NCI-H345 treated with DMSO at 0.1 percent for 48 hours (cell line): ENCODE measurements at regions not wholly inside any gene's neighbourhood (a gene's known extent, or its start where the extent isn't known, plus 50 kb on each side); places are given as distances from the start of the nearest gene placed in this dataset.
A peak's percentile ranks its signal among the peaks of the same experiment; 100 is the strongest.
"Not testable (repeated sequence)": the region's sequence is repeated elsewhere in the genome, so short reads cannot be mapped to it uniquely, and the experiment has no call there.

Experiments used
- DNase-seq: peaks from one replicate; lab custom pipeline; 2025; ENCODE audit not compliant: unreplicated experiment; lab: John Stamatoyannopoulos, UW

- no peak for DNase-seq
These were observed 188.3 kb downstream of the MIB1 start for GRCh38 chr18:21928925-21929324.

DNA sequence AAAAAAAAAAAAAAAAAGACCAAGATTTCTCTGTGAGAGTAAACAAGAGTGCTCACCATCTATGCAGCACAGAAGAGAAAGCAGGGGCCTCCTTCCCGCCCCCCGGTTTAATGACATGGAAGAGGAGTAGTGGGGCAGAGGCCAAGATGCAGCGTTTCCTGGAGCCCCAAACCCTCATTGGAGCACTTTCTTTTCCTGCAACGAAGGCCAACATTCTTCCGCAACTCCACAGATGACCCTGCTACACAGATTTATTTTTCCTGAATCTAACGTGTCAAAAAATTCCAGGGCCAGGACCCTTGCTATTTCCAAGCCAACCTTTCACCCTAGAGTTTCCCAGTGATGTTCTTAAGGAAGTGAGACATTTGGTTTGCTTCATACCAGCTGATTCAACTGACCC lies 189.6 kb downstream of the MIB1 start:
- DNase-seq, result no peak

- no peak for DNase-seq
These were observed 193.6 kb downstream of the MIB1 start for GRCh38 chr18:21933931-21934765.

DNA sequence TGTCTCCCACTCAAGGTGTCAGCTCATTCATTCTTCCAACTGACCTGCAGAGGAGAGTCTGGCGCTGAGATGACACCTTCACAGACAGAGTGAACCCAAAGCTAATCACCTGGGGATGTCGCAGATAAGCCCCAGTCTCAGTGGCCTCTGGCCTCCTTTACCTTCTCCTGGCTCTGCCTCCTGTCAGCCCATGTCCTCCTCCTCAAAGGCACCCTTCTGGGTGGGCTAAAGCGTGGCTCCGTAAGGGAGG lies 194.1 kb downstream of the MIB1 start:
- no peak for DNase-seq

GRCh38 chr18:21943456-21943855 lies 202.9 kb downstream of the MIB1 start:
- DNase-seq, result no peak

DNA sequence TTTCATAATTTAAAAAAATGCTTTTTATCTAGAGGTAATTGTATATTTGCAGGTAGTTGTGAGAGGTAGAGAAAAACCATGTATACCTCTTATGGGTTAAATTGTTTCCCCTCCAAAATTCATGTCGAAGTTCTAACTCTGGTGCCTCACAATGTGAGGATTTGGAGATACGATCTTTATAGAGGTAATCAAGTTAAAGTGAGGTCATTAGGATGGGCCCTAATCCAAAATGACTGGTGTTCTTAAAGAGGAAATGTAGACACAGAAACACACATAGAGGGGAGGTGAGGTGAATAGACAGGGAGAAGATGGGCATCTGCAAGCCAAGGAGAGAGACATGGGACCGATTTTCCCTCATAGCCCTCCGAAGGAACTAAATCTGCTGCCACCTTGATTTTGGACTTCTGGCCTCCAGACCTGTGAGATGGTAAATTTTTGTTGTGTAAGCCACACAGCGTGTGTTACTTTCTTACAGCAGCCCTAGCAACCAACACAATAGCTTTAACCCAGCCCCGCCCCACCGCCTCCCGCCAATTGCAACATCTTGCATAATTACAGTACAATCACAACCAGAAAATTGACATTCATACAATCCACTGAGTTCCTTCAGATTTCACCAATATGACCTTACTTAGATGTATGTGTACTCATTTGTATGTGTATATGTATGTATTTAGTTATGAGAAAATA lies 208.9 kb downstream of the MIB1 start:
- no peak for DNase-seq

DNA sequence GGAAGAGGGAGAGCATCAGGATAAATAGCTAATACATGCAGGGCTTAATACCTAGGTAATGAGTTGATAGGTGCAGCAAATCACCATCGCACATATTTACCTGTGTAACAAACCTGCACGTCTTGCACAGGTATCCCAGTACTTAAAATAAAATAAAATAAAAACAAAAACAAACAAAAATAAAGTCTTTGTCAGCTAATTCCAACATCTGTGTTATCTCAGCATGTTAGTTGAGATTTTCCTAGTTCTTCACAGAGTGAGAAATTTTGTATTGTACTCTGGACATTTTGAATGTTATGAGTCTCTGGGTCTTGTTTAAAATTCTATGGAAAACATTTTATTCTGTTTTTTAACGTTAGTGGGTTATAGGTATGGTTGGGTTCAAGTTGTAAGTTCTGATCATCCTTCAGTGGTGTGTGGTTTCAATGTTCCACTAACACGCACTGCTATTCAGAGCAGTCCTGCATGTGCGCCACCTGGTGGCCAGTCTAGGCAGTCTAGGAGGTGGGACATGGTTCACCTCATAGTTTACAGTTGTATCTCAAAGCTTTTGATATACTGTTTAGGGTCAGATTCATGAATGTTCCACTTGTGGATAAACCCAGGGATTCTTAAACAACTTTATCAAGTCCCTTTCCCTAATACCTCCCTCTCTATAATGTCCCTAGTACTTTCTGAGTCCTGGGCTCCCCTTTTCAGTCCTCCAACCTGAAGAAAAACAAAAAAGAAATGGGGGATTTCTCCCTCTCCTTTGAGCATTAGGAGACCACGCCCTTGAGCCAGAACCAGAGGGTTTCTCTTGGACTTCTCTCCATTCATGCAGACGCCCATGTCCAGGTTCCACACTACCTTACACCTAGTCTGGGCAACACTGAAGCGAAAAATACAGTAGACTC lies 213.4 kb upstream of the GATA6 start:
- peak; percentile 1 for DNase-seq

DNA sequence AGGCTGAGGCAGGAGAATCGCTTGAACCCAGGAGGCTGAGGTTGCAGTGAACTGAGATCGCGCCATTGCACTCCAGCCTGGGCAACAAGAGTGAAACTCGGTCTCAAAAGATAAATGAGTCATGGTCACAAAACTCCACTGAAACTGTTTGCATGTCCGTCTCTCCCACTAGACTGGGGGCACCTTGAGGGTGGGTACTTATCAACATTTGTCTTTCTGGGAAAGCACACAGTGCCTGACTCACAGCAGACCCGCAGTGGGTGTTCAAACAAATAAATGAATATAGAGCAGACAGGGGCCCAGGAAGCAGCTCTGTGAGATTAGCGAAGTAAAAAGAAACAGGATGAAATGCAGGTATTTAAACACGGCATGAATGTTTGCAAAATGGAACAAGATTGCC lies 211.1 kb upstream of the GATA6 start:
- no peak for DNase-seq

GRCh38 chr18:21958707-21959450 lies 210.5 kb upstream of the GATA6 start:
- no peak for DNase-seq

GRCh38 chr18:21960189-21960588 lies 209.2 kb upstream of the GATA6 start:
- no peak for DNase-seq

DNA sequence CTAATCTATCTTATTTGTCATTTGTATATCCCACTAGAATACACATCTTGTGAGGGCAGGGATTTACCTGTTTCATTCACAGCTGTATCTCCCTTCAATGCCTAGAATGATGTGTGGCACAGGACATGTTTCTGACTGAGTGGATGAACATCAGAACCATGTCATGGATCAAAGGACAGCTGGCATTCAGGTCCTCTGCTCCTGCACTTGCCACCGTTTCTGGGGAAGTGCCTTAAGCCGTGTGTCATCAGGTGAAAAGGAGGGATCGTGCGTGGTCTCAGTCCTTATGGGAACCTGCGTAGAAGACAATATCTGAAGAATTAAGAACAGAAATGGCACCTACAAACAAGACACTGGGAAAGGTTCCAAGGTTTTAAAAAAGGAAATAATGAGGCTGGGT lies 206.1 kb upstream of the GATA6 start:
- no peak for DNase-seq

DNA sequence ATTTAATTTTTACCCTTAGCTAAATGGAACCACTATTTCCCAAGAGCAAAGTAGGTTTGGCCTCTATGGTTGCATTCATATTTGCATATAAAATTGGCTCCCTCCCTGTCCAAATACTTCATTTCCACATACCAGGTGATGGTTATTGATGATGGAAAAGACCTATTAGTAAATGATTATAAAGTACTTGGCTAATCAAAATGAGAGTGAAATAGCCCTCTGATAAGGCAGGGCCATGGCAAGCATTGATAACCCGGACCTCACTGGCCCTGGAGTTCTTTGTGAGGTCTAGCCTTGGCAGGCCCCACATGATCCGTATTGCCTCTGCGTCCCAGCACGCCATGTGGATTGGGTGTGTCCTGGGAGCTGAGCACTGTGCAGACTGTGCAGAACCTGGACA lies 201.1 kb upstream of the GATA6 start:
- DNase-seq, result no peak

GRCh38 chr18:21972281-21972680 lies 197.1 kb upstream of the GATA6 start:
- DNase-seq, result no peak

DNA sequence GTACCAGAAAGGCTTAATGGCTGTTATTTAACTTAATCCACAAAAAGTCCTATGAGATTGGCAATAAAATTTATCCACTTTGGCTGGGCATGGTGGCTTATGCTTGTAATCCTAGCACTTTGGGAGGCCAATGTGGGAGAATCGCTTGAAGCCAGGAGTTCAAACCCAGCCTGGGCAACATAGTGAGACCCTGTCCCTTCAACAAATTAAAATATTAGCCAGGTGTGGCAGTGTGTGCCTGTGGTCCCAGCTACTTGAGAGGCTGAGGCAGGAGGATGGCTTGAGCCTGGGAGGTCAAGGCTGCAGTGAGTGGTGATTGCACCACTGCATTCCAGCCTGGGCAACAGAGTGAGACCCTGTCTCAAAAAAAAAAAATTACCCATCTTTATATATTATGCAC lies 193.4 kb upstream of the GATA6 start:
- DNase-seq, result not testable (repeated sequence)

- no peak for DNase-seq
These were observed 190.7 kb upstream of the GATA6 start for GRCh38 chr18:21978546-21979170.

DNA sequence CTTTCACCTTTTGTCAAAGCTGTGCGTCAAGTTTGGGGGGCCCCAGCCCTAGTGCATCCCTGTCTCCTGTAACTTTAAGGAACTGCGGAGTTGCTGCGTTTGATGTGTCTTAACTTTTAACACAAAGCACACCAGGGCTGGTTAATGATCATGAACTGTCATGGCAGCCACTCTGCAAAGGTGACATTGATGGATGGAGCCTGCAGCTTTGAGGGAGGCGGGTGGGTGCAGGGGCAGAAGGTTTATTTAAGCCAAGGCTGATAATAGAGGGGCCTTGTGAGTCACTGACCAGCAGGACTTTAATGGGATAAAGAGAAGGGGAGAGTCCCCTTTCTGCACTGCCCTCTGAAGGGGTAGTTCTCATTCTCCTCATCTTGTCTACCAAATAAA lies 190.2 kb upstream of the GATA6 start:
- no peak for DNase-seq

GRCh38 chr18:21979759-21980158 lies 189.6 kb upstream of the GATA6 start:
- no peak for DNase-seq

- no peak for DNase-seq
These were observed 188.6 kb upstream of the GATA6 start for GRCh38 chr18:21980744-21981143.

- DNase-seq, result not testable (repeated sequence)
These were observed 187.9 kb upstream of the GATA6 start for GRCh38 chr18:21981489-21981888.

- no peak for DNase-seq
These were observed 178.3 kb upstream of the GATA6 start for GRCh38 chr18:21991081-21991534.

- DNase-seq, result no peak
These were observed 177.5 kb upstream of the GATA6 start for GRCh38 chr18:21991886-21992285.
